PFSK-1 (cell line): ENCODE measurements at regions not wholly inside any gene's neighbourhood (a gene's known extent, or its start where the extent isn't known, plus 50 kb on each side); places are given as distances from the start of the nearest gene placed in this dataset.

Experiments used
- FOXP2 ChIP-seq: optimal IDR thresholded peaks from 2 replicates; pipeline ENCODE3; 2011; ENCODE audit warnings: borderline replicate concordance, control low read depth, inconsistent platforms; ENCODE audit not compliant: insufficient read depth; ENCODE audit errors: extremely low read length, extremely low read depth
- POLR2AphosphoS5 ChIP-seq: IDR thresholded peaks from 2 replicates; pipeline ENCODE4 v1.6.1; 2012; ENCODE audit warnings: low read depth, mild to moderate bottlenecking, control low read depth, low read length, moderate library complexity
- REST ChIP-seq, 2 experiments: IDR thresholded peaks; 2 replicates each; pipeline versions ENCODE4 v1.6.1 to v1.8.0; 2011 to 2012; ENCODE audit warnings: low read depth in 2 of 2, low read length in 2 of 2, control low read depth in 1 of 2, inconsistent platforms in 1 of 2, mild to moderate bottlenecking in 1 of 2, moderate library complexity in 1 of 2; ENCODE audit not compliant: insufficient read depth in 1 of 2
- SIN3A ChIP-seq: IDR thresholded peaks from 2 replicates; pipeline ENCODE4 v1.6.1; 2012; ENCODE audit warnings: mild to moderate bottlenecking, low read length, moderate library complexity, borderline replicate concordance; ENCODE audit not compliant: insufficient read depth
- TAF1 ChIP-seq: IDR thresholded peaks from 2 replicates; pipeline ENCODE4 v1.6.1; 2012; ENCODE audit warnings: low read length, control low read depth, borderline replicate concordance; ENCODE audit not compliant: insufficient read depth

DNA sequence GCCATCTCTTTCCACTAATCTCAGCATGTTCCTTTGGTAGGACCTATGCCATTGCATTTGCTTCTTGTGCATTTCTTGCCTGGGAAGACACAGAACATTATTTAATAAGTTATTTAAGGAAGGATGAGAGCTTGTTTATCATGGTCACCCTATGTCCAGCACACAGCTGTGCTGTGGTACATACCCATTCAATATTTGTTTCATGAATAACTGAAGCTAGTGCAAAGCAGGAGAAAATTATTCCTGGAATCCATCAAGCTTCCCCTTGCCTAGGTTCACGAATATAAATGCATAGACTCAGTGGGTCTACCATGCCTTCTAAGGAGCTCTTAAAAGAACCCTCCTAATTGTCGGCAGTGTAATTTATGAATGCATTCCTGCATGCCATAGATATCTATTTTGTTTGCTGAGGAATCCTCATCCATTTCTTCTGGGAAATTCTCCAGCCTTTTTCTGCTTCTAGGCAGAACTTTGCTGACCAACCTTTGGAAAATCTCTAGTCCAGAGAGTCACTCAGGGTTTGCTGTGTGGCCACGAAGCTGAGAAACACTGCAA is 599.8 kb upstream of the TMEM132C start:
- no peak for TF ChIP-seq FOXP2
- no peak for TF ChIP-seq TAF1
- no peak for TF ChIP-seq REST (IDR thresholded peaks at IDR 0.05; ENCODE audit: insufficient read depth in 1 of 2, low read depth in 2 of 2, low read length in 2 of 2)
- TF ChIP-seq SIN3A = no peak
- no peak for TF ChIP-seq POLR2AphosphoS5

DNA sequence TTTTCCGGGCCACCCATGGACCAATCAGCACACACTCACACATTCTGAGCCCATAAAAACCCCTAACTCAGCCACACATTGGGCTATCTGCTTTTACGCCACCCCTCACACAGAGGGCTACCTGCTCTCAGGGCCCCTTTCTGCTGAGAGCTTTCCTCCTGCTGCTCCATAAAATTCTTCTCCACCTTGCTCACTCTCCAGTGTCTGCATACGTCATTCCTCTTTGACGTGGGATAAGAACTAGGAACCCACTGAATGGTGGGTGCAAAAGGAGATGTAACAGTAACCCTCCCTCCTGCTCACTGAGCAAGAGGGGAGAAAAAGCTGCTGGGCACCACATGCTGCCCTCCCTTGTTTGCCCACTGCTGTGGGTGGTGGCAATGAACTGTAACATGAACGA is 596.7 kb upstream of the TMEM132C start:
- TF ChIP-seq SIN3A (no peak), REST (IDR thresholded peaks at IDR 0.05; ENCODE audit: insufficient read depth in 1 of 2, low read depth in 2 of 2, low read length in 2 of 2) (no peak), POLR2AphosphoS5 (no peak), TAF1 (no peak), FOXP2 (no peak)

GRCh38 chr12:127670796-127671195 is 596.2 kb upstream of the TMEM132C start:
- TF ChIP-seq SIN3A (no peak), TAF1 (no peak), FOXP2 (no peak), POLR2AphosphoS5 (no peak), REST (IDR thresholded peaks at IDR 0.05; ENCODE audit: insufficient read depth in 1 of 2, low read depth in 2 of 2, low read length in 2 of 2) (no peak)

DNA sequence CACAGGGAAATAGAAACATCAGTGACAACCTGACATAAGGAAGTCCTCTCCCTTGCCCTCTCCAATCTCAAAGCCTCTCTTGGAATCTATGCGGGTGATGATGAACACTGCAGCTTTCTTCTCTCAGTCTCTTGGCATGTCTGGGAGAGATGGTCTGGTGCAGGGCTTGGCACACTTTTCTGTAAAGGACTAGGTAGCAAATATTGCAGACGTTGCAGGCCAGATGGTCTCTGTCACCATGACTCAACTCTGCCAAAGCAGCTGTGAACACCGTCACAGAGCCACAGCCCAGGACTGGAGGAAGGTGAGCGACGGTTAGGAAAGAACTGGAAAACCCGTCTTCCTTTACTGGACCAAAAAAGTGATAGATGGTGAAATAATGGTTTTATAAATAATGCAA is 591.0 kb upstream of the TMEM132C start:
- TF ChIP-seq TAF1 (no peak), POLR2AphosphoS5 (no peak), SIN3A (no peak), FOXP2 (no peak), REST (IDR thresholded peaks at IDR 0.05; ENCODE audit: insufficient read depth in 1 of 2, low read depth in 2 of 2, low read length in 2 of 2) (no peak)
